HG02678 (cell line): ENCODE measurements at regions not wholly inside any gene's neighbourhood (a gene's known extent, or its start where the extent isn't known, plus 50 kb on each side); places are given as distances from the start of the nearest gene placed in this dataset.

Experiments used
- ATAC-seq: cut with Tn5 transposase; IDR thresholded peaks from one replicate; pipeline ENCODE4 v1.9.1; 2021; ENCODE audit warnings: mild to moderate bottlenecking, moderate library complexity; ENCODE audit not compliant: unreplicated experiment

- ATAC-seq: no peak
Measured at GRCh38 chr4:23667659-23668058, 222.2 kb downstream of the PPARGC1A start.

GRCh38 chr4:23660865-23661264 is 229.0 kb downstream of the PPARGC1A start:
- no peak for ATAC-seq

- no peak for ATAC-seq
Measured at GRCh38 chr4:23654791-23655190, 235.1 kb downstream of the PPARGC1A start.

- ATAC-seq: no peak
Measured at GRCh38 chr4:23648854-23649596, 240.8 kb downstream of the PPARGC1A start.

- no peak for ATAC-seq
Measured at GRCh38 chr4:23635468-23635867, 254.4 kb downstream of the PPARGC1A start.

GRCh38 chr4:23631255-23631950 is 258.4 kb downstream of the PPARGC1A start:
- no peak for ATAC-seq

GRCh38 chr4:23630110-23630509 is 259.7 kb downstream of the PPARGC1A start:
- no peak for ATAC-seq

GRCh38 chr4:23629421-23629820 is 260.4 kb downstream of the PPARGC1A start:
- no peak for ATAC-seq

GRCh38 chr4:23614284-23614892 is 275.5 kb downstream of the PPARGC1A start:
- ATAC-seq: no peak

GRCh38 chr4:23613782-23614181 is 276.1 kb downstream of the PPARGC1A start:
- no peak for ATAC-seq

- ATAC-seq: no peak
Measured at GRCh38 chr4:23602720-23603119, 287.1 kb downstream of the PPARGC1A start.

GRCh38 chr4:23594125-23594524 is 295.7 kb downstream of the PPARGC1A start:
- no peak for ATAC-seq

- ATAC-seq: no peak
Measured at GRCh38 chr4:23590431-23590830, 299.4 kb downstream of the PPARGC1A start.

- no peak for ATAC-seq
Measured at GRCh38 chr4:23584024-23584423, 305.8 kb downstream of the PPARGC1A start.

GRCh38 chr4:23582671-23583070 is 307.2 kb downstream of the PPARGC1A start:
- no peak for ATAC-seq

GRCh38 chr4:23579166-23579565 is 310.7 kb downstream of the PPARGC1A start:
- ATAC-seq: no peak

- no peak for ATAC-seq
Measured at GRCh38 chr4:23577398-23577797, 312.4 kb downstream of the PPARGC1A start.

- ATAC-seq: no peak
Measured at GRCh38 chr4:23572382-23572781, 317.5 kb downstream of the PPARGC1A start.

GRCh38 chr4:23567338-23567737 is 322.5 kb downstream of the PPARGC1A start:
- ATAC-seq: no peak

GRCh38 chr4:23560748-23561147 is 329.1 kb downstream of the PPARGC1A start:
- ATAC-seq: no peak

GRCh38 chr4:23558101-23558500 is 331.7 kb downstream of the PPARGC1A start:
- ATAC-seq: no peak

- ATAC-seq: no peak
Measured at GRCh38 chr4:23547601-23548000, 342.2 kb downstream of the PPARGC1A start.
